NCI-H524 (cell line): ENCODE measurements at regions not wholly inside any gene's neighbourhood (a gene's known extent, or its start where the extent isn't known, plus 50 kb on each side); places are given as distances from the start of the nearest gene placed in this dataset.
"Not testable (repeated sequence)": the region's sequence is repeated elsewhere in the genome, so short reads cannot be mapped to it uniquely, and the experiment has no call there.

ENCODE experiments used
- DNase-seq, 2 experiments: peaks; one replicate each; lab custom pipeline; 2025; lab: John Stamatoyannopoulos, UW

DNA sequence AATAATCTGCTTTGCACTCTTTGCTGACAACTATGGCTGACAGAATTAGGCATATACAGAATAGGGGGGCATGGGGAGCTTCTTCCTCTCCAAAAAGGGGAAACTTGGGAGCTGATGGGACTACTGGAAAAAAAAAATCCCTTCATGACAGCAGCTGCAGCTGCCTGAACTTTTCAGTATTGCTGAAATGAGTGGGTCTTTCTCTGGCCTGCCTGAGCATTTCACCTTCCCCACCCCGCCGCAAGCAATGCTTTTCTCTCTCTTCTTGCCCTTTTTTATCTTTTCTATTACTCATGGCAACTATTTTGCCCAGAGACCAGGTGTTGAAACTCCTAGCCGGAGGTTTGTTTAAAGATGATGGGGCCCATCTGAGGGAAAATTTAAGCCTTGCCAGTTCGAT is 244.9 kb downstream of the SEMA3D start:
- no peak for DNase-seq

DNA sequence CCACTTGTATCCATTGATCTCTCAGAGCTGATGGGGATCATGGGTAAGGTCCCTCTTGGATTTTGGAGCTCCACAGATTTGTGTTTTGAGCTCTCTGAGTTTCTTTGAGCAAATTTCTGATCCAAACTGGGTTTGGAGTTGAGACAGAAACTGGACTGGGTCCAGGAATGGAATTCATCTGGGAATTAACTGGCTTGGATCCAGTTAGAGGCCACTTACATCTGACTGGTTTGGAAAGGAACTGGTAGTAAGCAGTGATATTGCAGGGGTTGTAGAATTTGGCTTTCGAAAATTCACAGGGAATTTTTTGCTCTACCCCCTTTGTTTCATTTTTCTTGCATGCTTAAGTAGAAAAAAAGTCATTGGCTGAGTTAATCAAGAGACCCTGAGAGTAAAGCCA is 245.6 kb downstream of the SEMA3D start:
- no peak for DNase-seq

DNA sequence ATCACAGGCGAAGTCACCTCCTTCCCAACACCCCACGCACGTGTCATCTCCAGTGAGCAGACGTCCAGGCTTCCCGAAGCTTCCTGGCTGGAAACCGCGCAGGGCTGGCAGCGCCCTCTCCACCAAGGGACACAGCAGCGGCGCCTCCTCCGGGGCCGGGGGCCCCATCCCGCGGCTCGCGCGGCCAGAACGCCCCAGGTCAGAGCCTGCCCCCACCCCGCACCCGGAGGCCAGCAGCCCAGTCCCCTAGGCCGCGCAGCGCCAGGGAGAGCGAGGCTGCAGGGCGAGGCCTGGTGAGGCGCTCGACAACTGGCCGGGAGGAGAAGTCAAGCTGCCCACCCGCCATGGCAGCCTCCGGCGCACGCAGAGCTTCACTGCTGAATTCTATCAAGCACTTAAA is 247.0 kb downstream of the SEMA3D start:
- DNase-seq = no peak

DNA sequence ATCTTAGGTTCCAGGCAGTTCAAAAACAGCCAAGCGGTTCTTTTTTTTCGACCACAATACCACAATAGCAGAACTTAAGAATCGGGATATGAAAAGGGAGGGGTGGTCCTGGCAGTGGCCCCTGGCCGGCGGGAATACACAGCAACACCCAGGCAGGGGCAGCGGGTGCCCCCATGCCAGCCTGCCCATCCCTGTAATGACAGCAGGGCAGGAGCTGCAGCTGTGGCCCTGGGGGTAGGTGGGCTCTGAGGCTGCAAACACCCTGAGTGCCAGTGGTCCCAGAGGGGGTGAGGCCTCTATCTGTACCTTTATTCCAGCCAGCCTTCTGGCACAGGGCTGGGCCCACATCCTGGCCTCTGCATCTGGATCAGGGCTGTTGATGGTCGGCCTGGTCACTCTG is 247.4 kb downstream of the SEMA3D start:
- no peak for DNase-seq

DNA sequence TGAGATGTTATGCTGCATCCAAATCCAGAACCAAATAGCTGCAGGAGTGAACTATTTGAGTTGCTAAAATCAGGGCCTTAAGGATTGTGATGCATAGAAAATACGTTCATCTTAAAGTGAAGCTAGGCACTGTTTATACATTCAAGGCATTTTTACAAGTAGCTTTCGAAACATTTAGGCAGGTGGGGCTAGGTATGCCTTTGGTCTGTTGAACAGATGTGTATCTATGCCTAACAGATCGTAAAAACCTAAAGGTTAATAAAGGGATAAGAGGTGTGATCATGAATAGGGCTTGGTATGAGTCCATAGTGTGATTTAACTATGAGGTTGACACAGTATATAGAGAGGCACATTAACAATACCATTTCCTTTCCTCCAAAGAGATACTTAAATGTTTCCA is 262.5 kb downstream of the SEMA3D start:
- no peak for DNase-seq

DNA sequence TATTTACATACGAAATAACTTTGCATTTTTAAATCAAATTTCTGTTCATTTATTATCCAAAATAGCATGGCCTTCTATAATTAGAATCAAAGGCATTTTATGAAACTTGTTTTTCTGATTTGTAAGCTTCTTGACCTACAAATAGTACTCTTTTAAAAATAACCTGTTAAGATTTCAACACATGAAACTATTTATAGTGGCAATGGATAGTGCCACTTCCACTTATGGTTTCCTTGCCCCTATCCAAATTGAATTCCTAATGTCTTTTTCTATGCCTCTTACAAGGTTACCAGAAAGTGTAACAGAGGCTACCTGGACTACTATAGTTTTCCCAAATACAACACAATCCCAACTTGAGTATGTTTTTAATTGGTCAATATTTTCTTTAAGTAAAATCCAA is 263.5 kb downstream of the SEMA3D start:
- no peak for DNase-seq

DNA sequence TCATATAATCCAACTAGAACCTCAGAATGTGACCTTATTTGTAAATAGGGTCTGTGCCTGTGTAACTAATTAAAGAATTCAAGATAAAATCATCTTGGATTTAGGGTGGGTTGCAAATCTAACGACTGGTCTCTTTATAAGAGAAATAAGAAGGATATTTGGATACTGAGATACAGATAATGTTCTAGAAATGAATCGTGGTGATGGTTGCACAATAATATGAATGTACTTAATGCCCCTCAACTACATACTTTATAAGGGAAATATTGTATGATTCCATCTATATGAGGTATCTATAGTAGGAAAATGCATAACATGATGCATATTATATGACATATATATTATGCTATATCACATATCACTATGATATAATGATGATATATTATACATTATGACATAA is 265.7 kb downstream of the SEMA3D start:
- DNase-seq = no peak

DNA sequence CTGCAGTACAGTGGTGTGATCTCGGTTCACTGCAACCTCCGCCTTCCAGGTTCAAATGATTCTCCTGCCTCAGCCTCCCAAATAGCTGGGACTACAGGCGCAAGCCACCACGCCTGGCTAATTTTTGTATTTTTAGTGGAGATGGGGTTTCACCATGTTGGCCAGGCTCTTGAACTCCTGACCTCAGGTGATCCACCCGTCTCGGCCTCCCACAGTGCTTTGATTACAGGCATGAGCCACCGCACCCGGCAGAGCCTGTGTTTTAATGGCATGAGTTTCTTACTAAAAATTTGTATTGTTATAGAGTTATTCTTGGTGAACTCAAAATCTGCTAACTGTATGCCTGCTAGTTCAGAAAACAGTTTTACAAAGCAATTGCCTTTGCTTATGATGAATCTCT is 269.9 kb downstream of the SEMA3D start:
- not testable (repeated sequence) for DNase-seq

DNA sequence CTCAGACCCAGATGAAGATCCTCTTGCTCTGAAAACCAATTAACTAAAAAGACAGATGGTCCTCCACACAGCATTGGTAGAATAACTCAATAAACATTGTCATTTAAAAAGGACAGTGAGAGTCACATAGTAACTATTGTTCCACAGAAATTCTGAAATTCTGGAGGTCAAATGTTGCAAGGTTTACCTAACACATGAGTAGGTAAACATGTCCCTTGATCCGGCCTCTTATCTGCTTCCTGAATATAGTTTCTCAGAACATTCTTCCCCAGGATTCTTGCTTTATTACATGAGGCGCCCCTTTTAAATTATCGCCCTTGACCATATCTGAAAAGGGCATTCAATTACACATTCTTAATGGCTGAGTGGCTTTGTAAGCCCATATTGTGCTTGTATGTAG is 270.7 kb downstream of the SEMA3D start:
- DNase-seq = no peak

DNA sequence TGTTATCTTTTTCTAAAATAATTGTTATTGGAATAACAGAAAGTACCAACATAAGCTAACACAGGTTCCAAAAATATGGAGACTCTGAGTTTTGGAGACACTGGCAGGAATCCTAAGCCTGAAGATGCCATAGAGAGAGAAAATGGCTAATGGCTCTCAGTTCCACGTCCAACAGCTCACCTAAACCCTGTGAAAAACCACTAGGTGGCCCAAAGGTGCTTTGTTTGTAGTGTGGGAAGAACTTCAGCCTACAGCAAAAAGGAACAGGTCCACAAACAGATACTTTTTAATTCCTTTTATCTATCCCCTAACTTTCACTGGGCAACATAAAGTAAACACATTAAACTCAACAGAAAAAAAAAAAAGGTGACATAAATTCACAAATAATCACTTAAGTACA is 272.3 kb downstream of the SEMA3D start:
- DNase-seq = peak; percentile 5 to 21

DNA sequence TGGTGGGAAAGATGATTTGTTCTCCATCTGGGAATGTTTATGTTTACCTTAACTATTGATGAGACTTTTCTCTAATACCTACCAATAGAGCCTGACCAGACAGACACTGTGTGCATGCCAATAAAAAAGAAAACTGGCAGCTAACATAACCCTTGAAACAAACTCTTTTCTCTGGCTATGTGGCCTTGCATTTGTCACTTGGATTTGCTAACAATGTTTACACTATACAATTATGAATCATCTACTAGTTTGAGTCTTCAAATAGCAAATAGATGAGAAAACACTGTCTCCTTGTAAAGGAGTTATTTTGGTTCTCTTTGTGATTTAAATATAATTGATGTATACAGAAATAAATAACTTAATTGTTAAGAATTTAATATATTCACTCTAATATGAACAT is 273.1 kb downstream of the SEMA3D start:
- DNase-seq = no peak

DNA sequence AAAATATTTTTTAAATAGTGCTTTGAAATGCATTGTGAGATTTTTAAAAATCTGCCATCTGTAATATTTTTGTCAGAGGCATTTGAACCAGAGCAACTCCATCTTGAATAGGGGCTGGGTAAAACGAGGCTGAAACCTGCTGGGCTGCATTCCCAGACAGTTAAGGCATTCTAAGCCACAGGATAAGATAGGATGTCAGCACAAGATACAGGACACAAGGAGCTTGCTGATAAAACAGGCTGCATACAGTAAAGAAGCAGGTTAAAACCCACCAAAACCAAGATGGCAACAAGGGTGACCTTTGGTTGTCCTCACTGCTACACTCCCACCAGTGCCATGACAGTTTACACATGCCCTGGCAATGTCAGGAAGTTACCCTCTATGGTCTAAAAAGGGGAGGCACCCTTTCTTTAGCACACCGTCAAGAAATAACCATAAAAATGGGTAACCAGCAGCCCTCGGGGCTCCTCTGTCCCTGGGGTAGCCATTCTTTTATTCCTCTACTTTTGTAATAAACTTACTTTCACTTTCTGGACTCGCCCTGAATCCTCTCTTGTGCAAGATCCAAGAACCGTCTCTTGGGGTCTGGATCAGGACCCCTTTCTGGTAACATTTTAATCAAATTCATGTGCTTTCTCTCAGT is 273.7 kb downstream of the SEMA3D start:
- DNase-seq = no peak

DNA sequence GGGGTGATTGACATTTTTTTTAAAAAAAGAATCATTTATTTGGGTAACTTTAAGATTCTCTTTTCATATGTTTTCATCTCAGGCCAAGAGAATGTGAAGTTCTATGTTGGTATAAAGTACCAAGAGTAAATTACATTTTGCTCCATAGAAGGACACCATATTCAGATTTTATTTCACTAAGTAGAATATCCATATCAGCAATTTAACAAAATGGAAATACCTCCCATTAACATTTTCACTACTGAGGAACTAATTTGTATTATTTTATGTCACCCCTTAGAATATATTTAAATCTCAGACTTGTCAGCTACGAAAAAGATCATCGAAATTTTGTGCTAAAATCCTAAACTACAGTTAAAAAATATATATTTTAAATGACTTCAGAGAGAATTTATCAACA is 274.3 kb downstream of the SEMA3D start:
- DNase-seq = no peak

DNA sequence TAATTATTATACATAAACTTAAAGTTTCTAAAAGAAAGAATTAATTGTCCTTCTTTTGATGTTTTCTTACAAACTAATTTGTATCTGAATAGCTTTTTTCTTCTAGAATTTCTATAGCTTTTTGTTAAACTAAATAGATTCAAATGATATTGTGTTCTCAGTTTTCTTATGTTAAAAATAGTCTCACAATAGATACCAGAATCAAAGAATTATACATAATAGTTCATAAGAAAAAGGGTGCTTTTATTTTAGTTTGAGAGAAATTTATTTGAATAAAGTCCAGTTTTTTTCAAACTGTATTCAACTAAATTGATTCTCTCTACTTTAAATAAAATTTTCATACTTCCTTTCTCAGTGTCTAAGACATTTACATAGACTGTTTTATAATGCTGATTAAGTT is 274.8 kb downstream of the SEMA3D start:
- no peak for DNase-seq

DNA sequence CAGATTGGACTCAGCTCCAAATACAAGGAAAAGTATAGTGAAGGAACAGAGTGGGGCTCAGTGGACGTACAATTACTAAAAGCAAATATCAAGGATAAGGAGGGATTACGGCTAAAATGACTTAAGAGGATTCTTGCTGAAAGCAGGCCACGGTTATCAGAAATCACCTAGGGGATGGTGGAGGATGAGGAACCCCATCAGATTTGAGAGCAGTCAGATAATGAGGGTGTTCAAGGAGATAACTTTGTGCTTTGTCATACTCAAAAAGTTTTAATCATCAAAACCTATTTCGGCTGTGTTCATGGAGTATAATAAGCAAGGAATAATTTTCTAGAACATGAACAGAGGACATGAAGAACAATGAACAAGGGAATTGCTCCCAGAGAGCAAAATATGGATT is 275.8 kb downstream of the SEMA3D start:
- DNase-seq = no peak

DNA sequence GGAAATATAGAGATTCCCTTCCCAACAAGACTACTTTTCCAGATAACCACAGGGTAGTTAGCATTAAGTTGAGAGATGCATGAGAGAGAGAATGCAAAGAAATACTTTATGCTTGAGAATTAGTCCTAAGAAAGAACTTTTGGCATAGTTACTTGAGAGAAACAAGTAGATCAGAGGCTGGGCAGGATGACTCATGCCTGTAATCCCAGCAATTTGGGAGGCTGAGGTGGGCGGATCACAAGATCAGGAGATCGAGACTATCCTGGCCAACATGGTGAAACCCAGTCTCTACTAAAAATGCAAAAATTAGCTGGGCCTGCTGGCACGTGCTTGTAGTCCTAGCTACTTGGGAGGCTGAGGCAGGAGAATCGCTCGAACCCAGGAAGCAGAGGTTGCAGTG is 276.5 kb downstream of the SEMA3D start:
- not testable (repeated sequence) for DNase-seq

DNA sequence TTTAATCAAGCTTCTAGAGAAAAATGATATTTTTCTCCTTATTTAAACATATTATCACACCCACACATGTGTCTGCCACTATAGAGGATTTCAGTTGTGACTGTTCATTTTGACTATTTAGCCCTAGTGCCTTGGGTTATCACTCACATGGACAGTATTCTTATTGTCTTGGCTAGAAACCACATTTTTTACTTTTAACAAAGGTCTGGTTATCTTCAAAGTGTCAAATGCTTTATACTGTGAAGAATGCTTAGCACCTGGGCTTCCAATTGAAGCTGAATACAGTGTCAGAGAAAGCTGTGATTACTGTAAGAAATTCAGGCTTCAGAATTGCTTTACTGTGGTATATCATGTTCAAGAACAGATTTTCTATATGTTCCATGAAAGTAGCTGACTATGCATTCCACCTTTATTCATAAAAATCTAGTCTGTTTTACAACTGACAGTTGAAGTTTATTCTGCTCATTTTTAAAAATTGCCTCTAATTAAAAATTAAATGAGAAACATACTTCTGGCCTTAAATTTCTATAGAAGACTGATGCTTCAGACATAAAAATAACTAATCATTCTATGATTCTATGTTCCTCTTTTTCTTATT is 278.6 kb downstream of the SEMA3D start:
- no peak for DNase-seq

DNA sequence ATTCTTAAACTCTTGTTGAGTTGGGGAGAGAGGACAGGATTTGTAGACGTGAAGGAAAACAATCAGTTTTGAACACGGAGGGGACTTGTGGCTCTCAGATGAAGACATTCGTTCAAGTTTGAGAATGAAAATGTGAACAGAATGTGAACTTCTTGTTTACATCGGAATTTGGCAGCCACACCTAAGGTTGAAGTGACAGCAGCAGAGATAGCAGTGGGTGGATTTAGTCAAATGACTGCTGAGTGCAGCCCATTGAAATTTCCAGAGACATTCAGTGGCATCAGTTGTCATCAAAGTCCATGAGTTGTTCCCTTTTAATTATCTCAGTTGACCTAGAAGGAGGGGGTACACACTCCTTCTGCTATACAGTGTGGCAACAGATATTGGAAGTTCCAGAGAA is 280.0 kb downstream of the SEMA3D start:
- DNase-seq = no peak

DNA sequence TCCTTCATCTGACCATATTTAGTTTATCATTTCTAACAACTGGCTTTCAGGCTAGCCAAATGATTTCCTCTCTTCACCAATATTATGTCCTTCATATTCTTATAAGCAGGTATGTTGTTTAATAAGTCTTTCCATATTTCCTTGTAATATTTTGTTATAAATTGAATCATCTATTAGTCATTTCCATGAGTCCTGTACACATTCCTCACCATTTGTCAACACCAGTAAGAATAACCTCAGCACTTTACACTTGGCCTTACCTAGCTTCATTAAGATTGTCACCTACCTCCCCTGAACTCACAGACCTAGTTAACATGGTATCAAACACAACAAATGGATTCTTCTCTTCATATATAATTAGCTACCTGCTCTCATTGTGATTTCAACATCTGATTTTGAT is 282.3 kb downstream of the SEMA3D start:
- DNase-seq = no peak

DNA sequence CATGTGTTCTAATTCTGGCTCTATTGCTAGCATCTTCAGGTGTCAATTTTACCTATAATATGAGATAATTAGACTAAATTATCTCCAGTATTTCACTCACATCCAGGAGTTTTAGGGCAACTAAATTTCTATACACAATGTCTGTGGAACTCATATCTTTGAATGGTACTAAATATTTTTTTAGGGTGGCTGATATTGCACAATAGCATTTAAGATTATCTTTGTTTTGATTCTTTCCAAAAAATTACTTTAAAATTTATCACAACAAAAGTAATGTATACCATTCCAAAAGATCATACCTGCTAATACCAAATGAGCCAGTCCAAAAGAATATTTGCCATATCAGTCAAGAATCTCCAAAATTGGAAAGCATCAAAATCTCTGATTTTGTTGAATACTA is 285.5 kb downstream of the SEMA3D start:
- DNase-seq = no peak

DNA sequence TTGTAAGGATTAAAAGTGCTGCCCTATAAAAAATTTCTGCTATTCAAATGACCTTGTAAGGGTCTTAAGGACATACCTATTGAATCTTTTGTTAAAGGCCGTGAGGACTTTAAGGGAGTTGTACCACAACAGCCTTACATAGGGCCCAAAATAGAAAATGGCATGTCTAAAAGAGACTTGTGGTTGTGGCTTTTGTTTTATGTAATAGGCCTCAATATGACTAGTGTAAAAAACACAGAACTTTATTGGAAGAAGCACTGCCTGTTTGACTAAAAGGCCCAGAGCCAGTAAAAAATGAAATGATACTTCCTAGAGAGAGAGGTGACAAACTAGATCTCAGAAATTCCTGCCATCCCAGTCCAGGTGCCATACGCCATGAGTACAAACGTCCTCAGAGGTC is 286.6 kb downstream of the SEMA3D start:
- DNase-seq = no peak

DNA sequence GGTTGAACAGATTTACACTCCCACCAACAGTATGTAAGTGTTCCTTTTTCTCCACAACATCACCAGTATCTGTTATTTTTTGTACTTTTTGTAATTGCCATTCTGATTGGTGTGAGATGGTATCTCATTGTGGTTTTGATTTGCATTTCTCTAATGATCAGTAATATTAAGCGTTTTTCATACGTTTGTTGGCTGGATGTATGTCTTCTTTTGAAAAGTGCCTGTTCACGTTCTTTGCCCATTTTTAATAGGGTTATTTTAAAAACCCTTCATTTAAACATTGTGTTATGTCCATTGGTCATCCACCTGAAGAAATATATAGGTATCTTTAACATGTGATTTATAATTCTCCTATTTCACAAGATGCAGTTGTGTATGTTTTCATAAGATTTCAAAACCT is 291.3 kb downstream of the SEMA3D start:
- no peak for DNase-seq

DNA sequence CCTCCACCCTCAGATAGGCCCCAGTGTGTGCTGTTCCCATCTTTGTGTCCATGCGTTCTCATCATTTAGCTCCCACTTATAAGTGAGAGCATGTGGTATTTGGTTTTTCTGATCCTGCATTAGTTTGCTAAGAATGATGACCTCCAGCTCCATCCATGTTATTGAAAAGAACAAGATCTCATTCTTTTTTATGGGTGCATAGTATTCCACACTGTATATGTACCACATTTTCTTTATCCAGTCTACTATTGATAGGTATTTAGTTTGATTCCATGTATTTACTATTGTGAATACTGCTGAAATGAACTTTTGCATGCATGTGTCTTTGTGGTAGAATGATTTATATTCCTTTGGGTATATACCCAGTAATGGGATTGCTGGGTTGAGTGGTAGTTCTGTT is 303.3 kb downstream of the SEMA3D start:
- not testable (repeated sequence) for DNase-seq

DNA sequence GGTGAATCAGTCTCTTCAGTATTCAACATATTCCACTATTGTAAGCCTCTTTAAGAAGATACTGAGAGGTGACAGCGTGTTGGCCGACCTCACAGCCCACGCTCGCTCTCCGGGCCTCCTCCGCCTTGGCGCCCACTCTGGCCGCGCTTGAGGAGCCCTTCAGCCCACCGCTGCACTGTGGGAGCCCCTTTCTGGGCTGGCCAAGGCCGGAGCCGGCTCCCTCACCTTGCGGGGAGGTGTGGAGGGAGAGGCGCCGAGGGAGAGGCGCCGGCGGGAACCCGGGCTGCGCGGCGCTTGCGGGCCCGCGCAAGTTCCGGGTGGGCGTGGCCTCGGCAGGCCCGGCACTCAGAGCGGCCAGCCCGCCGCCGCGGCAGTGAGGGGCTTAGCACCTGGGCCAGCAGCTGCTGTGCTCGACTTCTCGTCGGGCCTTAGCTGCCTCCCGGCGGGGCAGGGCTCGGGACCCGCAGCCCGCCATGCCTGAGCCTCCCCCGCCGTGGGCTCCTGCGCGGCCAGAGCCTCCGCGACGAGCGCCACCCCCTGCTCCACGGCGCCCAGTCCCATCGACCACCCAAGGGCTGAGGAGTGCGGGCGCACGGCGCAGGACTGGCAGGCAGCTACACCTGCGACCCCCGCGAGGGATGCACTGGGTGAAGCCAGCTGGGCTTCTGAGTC is 306.4 kb downstream of the SEMA3D start:
- DNase-seq = not testable (repeated sequence)
